D721Med (cell line): ENCODE measurements at regions not wholly inside any gene's neighbourhood (a gene's known extent, or its start where the extent isn't known, plus 50 kb on each side); places are given as distances from the start of the nearest gene placed in this dataset.
"Not testable (repeated sequence)": the region's sequence is repeated elsewhere in the genome, so short reads cannot be mapped to it uniquely, and the experiment has no call there.

Source experiments
- DNase-seq: peaks from one replicate; pipeline ENCODE4 v3.0.0; 2011; ENCODE audit warnings: low spot score; ENCODE audit not compliant: insufficient read length
- FAIRE-seq: peaks from 2 replicates; lab custom pipeline; 2011; peaks lifted over from hg19 to GRCh38; lab: Jason Lieb, UNC
- TF ChIP-seq, protein P1 (sequence below): IDR thresholded peaks from 2 replicates; pipeline ENCODE4 v1.5.1; 2012; ENCODE audit warnings: mild to moderate bottlenecking, control low read depth; ENCODE audit not compliant: insufficient read depth; ENCODE audit errors: missing control alignments

GRCh38 chr4:3936184-3936583 lies 170.0 kb downstream of the ADRA2C start:
- DNase-seq (no peak), FAIRE-seq (no peak)
- TF ChIP-seq, protein P1, sequence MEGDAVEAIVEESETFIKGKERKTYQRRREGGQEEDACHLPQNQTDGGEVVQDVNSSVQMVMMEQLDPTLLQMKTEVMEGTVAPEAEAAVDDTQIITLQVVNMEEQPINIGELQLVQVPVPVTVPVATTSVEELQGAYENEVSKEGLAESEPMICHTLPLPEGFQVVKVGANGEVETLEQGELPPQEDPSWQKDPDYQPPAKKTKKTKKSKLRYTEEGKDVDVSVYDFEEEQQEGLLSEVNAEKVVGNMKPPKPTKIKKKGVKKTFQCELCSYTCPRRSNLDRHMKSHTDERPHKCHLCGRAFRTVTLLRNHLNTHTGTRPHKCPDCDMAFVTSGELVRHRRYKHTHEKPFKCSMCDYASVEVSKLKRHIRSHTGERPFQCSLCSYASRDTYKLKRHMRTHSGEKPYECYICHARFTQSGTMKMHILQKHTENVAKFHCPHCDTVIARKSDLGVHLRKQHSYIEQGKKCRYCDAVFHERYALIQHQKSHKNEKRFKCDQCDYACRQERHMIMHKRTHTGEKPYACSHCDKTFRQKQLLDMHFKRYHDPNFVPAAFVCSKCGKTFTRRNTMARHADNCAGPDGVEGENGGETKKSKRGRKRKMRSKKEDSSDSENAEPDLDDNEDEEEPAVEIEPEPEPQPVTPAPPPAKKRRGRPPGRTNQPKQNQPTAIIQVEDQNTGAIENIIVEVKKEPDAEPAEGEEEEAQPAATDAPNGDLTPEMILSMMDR: no peak

DNA sequence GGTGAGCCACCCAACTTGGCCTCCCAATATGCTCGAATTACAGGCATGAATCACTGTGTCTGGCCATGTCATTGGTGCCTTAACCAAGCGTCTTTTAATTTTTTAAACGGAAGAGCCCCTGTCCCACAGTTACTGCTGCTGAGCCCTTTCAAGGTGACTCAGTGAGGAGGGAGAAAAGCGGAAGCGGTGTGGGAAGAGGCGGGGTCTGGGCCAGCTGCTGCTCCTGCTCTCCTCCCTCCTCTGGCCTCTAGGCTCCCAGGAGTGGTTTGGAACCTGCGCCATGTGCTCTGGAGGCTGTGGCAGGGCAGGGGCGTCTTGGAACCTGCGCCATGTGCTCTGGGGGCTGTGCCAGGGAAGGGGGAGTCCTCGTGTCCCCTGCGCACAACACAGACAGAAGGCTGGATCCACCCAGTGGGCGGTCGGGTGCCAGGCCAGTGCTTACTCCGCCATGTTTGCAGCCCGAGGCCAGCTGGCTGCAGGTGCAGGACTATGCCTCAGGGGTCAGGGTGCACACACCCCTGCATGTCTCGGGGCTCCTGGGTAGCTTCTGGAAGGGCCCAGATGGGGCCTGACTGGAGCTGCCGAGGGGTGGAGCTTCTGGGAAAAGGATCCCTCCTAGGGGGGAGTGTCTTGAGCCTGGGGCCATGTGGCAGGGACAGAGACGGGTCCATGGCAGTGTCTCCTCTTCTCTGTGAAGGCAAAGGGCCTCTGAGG lies 171.8 kb downstream of the ADRA2C start:
- DNase-seq, FAIRE-seq: not testable (repeated sequence)

DNA sequence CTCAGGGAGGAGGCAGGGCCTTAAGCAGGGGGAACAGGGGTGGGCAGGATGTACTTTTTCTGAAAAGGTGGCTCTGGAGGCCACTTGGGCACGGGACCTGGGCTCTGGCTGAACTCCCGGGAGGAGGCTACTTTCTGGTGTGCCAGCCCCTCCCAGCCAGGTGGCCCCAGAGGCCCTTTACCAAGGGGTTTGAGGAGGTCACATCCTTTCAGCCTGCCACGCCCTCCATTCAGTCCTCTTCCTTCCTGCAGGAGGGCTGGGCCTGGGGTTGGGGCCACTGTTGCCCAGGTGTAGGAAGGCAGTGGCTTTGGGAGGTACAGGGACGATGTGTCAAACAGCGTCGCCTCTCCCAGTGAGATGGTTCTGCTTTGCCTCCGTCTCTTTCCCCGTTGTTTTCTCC lies 172.5 kb downstream of the ADRA2C start:
- not testable (repeated sequence) for DNase-seq, FAIRE-seq

DNA sequence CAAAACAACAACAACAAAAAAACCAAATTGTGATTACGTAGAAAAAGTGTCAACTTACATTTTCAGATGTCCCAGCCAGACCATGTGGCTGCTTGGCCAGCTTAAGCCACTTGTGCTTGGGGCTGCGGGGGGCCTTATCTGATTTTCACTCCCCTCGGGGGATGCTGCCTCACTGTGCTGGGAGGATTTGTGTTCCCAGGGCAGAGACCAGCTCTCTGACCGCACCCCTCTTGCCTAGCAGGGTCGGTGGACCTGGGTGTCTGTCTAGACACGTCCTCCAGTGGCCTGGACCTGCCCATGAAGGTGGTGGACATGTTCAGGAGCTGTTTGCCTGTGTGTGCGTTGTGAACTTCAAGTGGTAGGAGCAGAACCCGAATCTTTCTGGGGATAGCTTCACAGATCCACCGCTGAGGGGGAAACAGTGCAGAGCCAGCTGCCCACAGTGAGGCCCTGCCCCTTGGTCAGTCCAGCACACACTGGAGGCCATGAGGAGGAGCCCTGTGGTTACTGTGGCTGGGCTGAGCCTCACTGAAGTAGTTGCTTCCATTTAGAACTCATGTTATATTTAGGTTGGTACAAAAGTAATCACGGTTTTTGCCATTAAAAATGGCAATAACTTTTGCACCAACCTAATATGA lies 173.9 kb downstream of the ADRA2C start:
- DNase-seq, FAIRE-seq: not testable (repeated sequence)

DNA sequence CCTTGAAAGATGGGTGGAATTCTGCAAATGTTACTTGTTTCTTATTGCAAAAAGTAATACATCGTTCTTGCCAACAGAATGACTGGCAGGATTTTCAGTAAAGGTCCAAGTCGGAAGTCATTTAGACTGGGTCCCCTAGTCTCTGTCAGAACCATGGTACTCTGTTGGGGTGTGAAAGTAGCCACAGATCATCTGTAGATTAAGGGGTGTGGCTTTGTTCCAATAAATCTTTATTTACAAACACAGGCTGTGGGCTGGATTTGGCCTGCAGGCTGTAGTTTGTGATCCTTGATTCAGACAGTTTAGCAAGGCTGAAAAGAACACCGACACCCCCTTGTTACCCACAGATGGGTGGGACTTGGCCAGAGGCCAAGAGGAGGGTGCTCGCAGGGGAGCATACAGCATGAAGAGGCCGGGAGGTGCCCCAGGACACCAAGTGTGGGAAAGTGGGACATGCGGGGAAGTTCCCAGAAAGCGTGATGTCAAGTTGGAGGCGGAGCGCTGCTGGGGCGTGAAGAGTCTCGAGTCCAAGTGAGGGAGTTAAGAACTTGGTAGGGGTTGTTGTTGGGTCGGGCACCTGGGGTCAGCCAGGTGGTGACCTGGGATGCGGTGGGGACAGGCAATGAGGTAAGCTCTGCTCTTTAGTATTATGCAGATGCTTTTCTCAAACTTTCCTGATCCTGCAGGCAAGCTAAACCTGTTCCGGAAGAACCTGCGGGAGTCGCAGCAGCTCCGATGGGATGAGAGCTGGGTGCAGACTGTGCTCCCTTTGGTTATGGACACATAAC lies 175.7 kb downstream of the ADRA2C start:
- DNase-seq, FAIRE-seq: not testable (repeated sequence)

GRCh38 chr4:3942569-3942971 lies 176.4 kb downstream of the ADRA2C start:
- DNase-seq: peak; percentile 25
- not testable (repeated sequence) for FAIRE-seq
- TF ChIP-seq, protein P1: peak; percentile 32

GRCh38 chr4:3943051-3943450 lies 176.9 kb downstream of the ADRA2C start:
- not testable (repeated sequence) for FAIRE-seq, DNase-seq

DNA sequence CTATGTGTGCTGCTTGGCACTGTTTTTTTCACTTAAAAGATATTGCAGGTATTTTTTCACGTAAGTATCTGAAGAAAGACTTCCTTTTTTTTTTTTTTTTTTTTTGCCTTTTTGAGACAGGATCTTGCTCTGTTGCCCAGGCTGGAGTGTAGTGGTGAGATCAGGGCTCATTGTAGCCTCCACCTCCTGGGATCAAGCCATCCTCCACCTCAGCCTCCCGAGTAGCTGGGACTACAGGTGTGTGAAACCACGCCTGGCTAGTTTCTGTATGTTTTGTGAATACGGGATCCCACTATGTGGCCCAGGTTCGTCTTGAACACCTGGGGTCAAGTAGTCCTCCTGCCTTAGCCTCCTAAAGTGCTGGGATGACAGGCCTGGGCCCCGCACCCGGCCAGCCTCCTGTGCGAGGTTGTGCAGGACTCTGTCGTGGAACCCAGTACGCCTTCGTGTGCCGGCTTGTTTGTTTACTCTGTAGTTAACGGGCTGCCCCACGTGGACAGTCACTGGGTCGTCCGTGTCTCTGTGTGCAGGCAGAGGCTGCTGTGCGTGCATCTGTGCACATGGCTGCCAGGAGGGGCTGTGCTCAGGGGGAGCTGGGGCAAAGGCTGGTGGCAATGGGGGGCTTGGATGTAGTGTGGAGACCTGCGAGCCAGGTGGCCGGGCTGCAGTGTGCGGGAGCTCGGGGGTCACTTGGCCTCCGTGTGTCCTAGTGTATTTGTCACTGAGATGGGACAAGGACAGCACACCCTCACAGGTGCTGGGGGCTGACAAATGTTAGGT lies 179.5 kb downstream of the ADRA2C start:
- DNase-seq (no peak), FAIRE-seq (no peak)

GRCh38 chr4:3946553-3946952 lies 180.4 kb downstream of the ADRA2C start:
- DNase-seq, FAIRE-seq: not testable (repeated sequence)

More for the DNA sequence above, 179.5 kb downstream of the ADRA2C start:
- TF ChIP-seq, protein P1: no peak

- FAIRE-seq, DNase-seq: not testable (repeated sequence)
Measured at GRCh38 chr4:3947761-3948160, 181.6 kb downstream of the ADRA2C start.

DNA sequence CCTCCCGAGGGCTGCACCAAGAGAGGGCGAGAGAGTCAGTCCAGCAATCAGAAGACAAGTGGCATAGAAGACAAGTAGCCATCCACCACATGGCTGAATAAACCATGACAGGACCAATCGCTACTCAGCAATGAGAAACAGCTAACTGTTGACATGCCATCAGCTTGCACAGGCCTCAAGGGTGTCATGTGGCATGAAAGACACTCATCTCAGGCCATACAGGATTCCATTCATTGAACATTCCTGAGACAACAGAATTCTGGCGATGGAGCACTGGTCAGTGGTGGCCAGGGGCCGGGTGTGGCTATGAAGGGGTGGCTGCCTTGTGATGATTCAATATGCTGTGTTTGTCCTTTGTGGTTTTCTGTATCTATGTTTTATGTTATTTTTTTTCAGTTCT lies 182.0 kb downstream of the ADRA2C start:
- DNase-seq, FAIRE-seq: not testable (repeated sequence)
